Caki2 (cell line): ENCODE measurements at regions not wholly inside any gene's neighbourhood (a gene's known extent, or its start where the extent isn't known, plus 50 kb on each side); places are given as distances from the start of the nearest gene placed in this dataset.

ENCODE experiments used
- DNase-seq: peaks from one replicate; pipeline ENCODE4 v3.0.0-alpha.2; 2015; ENCODE audit warnings: low read depth
- in situ Hi-C: cut with HindIII; loops from 2 replicates; pipeline ENCODE4 v1.10.0; 2016; ENCODE audit warnings: low sequenced_read_pairs, low pct_unique_long_range_greater_than_20kb, mixed read lengths

GRCh38 chr5:58075907-58076306, 384.0 kb downstream of the PLK2 start:
- DNase-seq, result no peak
- in situ Hi-C loops, result no loop called here

- DNase-seq, result no peak
- in situ Hi-C loops, result no loop called here
Observed at GRCh38 chr5:58074717-58075116, 385.2 kb downstream of the PLK2 start.

- in situ Hi-C loops, result no loop called here
Observed at GRCh38 chr5:58074222-58074621, 385.7 kb downstream of the PLK2 start.

GRCh38 chr5:58073243-58073642, 386.6 kb downstream of the PLK2 start:
- no peak for DNase-seq
- in situ Hi-C loops, result no loop called here

More at GRCh38 chr5:58074222-58074621, 385.7 kb downstream of the PLK2 start:
- no peak for DNase-seq

GRCh38 chr5:58072300-58072965, 387.5 kb downstream of the PLK2 start:
- no peak for DNase-seq

GRCh38 chr5:58071566-58071965, 388.3 kb downstream of the PLK2 start:
- in situ Hi-C loops, result no loop called here

More at GRCh38 chr5:58072300-58072965, 387.5 kb downstream of the PLK2 start:
- in situ Hi-C loops, result no loop called here

GRCh38 chr5:58069846-58070245, 390.0 kb downstream of the PLK2 start:
- DNase-seq, result no peak
- in situ Hi-C loops, result no loop called here

More at GRCh38 chr5:58071566-58071965, 388.3 kb downstream of the PLK2 start:
- DNase-seq, result no peak

GRCh38 chr5:58069016-58069705, 390.7 kb downstream of the PLK2 start:
- in situ Hi-C loops, result no loop called here
- DNase-seq, result no peak

- in situ Hi-C loops, result no loop called here
- DNase-seq, result no peak
Observed at GRCh38 chr5:58066557-58066956, 393.3 kb downstream of the PLK2 start.

GRCh38 chr5:58066076-58066475, 393.8 kb downstream of the PLK2 start:
- no peak for DNase-seq
- in situ Hi-C loops, result no loop called here

- in situ Hi-C loops, result no loop called here
- no peak for DNase-seq
Observed at GRCh38 chr5:58064801-58065200, 395.1 kb downstream of the PLK2 start.

- in situ Hi-C loops, result no loop called here
- DNase-seq, result no peak
Observed at GRCh38 chr5:58060996-58061395, 398.9 kb downstream of the PLK2 start.

GRCh38 chr5:58057324-58057723, 402.6 kb downstream of the PLK2 start:
- no peak for DNase-seq
- in situ Hi-C loops, result no loop called here

GRCh38 chr5:58056546-58056945, 403.3 kb downstream of the PLK2 start:
- DNase-seq, result no peak
- in situ Hi-C loops, result no loop called here

GRCh38 chr5:58054018-58054417, 405.9 kb downstream of the PLK2 start:
- in situ Hi-C loops, result no loop called here
- DNase-seq, result no peak

- in situ Hi-C loops, result no loop called here
- DNase-seq, result no peak
Observed at GRCh38 chr5:58048954-58049353, 410.9 kb downstream of the PLK2 start.

- no peak for DNase-seq
- in situ Hi-C loops, result no loop called here
Observed at GRCh38 chr5:58048185-58048925, 411.5 kb downstream of the PLK2 start.

- no peak for DNase-seq
- in situ Hi-C loops, result no loop called here
Observed at GRCh38 chr5:58046371-58046770, 413.5 kb downstream of the PLK2 start.

GRCh38 chr5:58044166-58044565, 415.7 kb downstream of the PLK2 start:
- in situ Hi-C loops, result no loop called here
- no peak for DNase-seq
